SK-N-SH (cell line): ENCODE measurements at regions not wholly inside any gene's neighbourhood (a gene's known extent, or its start where the extent isn't known, plus 50 kb on each side); places are given as distances from the start of the nearest gene placed in this dataset.

Experiments
- CTCF ChIA-PET: fragments of 300-600, 350-600 bp; formaldehyde crosslinking; extraction: SDS; loops from one replicate; lab custom pipeline; 2021; lab: Yijun Ruan, JAX
- POLR2A ChIA-PET: fragments of 350-600 bp; sonication (Branson Sonifier 250); formaldehyde crosslinking; extraction: SDS; loops from one replicate; lab custom pipeline; 2020; ENCODE audit warnings: antibody characterized with exemption, inconsistent platforms; lab: Yijun Ruan, JAX
- DNase-seq: peaks from one replicate; pipeline ENCODE4 v3.0.0; 2012
- H2AFZ ChIP-seq: fragments of 200-600 bp; sonication (generic); 2 replicates; pipeline ENCODE4 v1.8.1; 2016; ENCODE audit warnings: antibody characterized with exemption, mild to moderate bottlenecking, low read depth
- H3F3A ChIP-seq: fragments of 200-600 bp; sonication (generic); replicated peaks from 2 replicates; pipeline ENCODE3; 2016; ENCODE audit warnings: antibody characterized with exemption, mild to moderate bottlenecking; ENCODE audit not compliant: insufficient read depth
- H3K27ac ChIP-seq, 2 experiments: fragments of 200-500 bp in 1 of 2; fragments of 200-600 bp in 1 of 2; sonication (Bioruptor generic) in 1 of 2; sonication (generic), shearing (Covaris generic) in 1 of 2; 2 replicates each; pipeline versions ENCODE4 v1.5.1 to v1.6.1; 2014 to 2016; ENCODE audit warnings: low read depth in 2 of 2, inconsistent platforms in 1 of 2, low read length in 1 of 2, mild to moderate bottlenecking in 1 of 2, mixed read lengths in 1 of 2
- H3K27me3 ChIP-seq: fragments of 200-600 bp; sonication (generic), shearing (Covaris generic); 2 replicates; pipeline ENCODE4 v1.6.1; 2016; ENCODE audit warnings: mixed run types; ENCODE audit not compliant: insufficient read depth
- H3K36me3 ChIP-seq, 2 experiments: fragments of 200-500 bp in 1 of 2; fragments of 200-600 bp in 1 of 2; sonication (Bioruptor generic) in 1 of 2; sonication (generic) in 1 of 2; replicated peaks in 1 of 2; 2 replicates each; pipeline versions ENCODE3 to v1.5.1; 2014 to 2016; ENCODE audit warnings: low read length in 1 of 2, mild to moderate bottlenecking in 1 of 2; ENCODE audit not compliant: insufficient read depth in 2 of 2, control insufficient read depth in 1 of 2
- H3K4me1 ChIP-seq, 2 experiments: fragments of 200-500 bp in 1 of 2; fragments of 200-600 bp in 1 of 2; sonication (Bioruptor generic) in 1 of 2; sonication (generic), shearing (Covaris generic) in 1 of 2; 2 replicates each; pipeline versions ENCODE4 v1.5.1 to v1.6.1; 2014 to 2016; ENCODE audit warnings: low read depth in 1 of 2, low read length in 1 of 2, mixed run types in 1 of 2; ENCODE audit not compliant: insufficient read depth in 2 of 2, control insufficient read depth in 1 of 2
- H3K4me2 ChIP-seq: fragments of 200-600 bp; sonication (generic), shearing (Covaris generic); 2 replicates; pipeline ENCODE4 v1.6.1; 2017; ENCODE audit warnings: mixed run types
- H3K4me3 ChIP-seq, 2 experiments: fragments of 200-500 bp in 1 of 2; fragments of 200-600 bp in 1 of 2; sonication (Bioruptor generic) in 1 of 2; sonication (generic), shearing (Covaris generic) in 1 of 2; 2 replicates each; pipeline versions ENCODE4 v1.5.1 to v1.8.1; 2014 to 2016; ENCODE audit warnings: low read depth in 2 of 2, inconsistent platforms in 1 of 2, low read length in 1 of 2, mild to moderate bottlenecking in 1 of 2, mixed read lengths in 1 of 2, moderate library complexity in 1 of 2
- H3K79me2 ChIP-seq: fragments of 200-600 bp; sonication (generic); 2 replicates; pipeline ENCODE4 v1.8.1; 2017; ENCODE audit warnings: mild to moderate bottlenecking; ENCODE audit not compliant: insufficient read depth
- H3K9ac ChIP-seq: fragments of 200-600 bp; sonication (generic); 2 replicates; pipeline ENCODE4 v1.6.1; 2017; ENCODE audit warnings: mixed run types
- H3K9me2 ChIP-seq: fragments of 200-600 bp; sonication (generic); 2 replicates; pipeline ENCODE4 v1.6.1; 2017; ENCODE audit warnings: mixed run types
- H3K9me3 ChIP-seq: fragments of 200-600 bp; sonication (generic); 2 replicates; pipeline ENCODE4 v1.6.1; 2017; ENCODE audit warnings: mixed run types, mild to moderate bottlenecking, moderate library complexity
- H4K20me1 ChIP-seq: fragments of 200-600 bp; sonication (generic); 2 replicates; pipeline ENCODE4 v1.6.1; 2017; ENCODE audit warnings: mild to moderate bottlenecking, mixed run types; ENCODE audit not compliant: insufficient read depth
- CHD2 ChIP-seq: fragments of 150-350 bp; IDR thresholded peaks from 2 replicates; pipeline ENCODE4 v1.6.1; 2018; ENCODE audit warnings: low read length; ENCODE audit not compliant: partially characterized antibody
- EZH2phosphoT487 ChIP-seq: fragments of 200-600 bp; sonication (generic); IDR thresholded peaks from 2 replicates; pipeline ENCODE4 v1.6.1; 2017; ENCODE audit warnings: low read depth, mixed run types, mild to moderate bottlenecking, antibody characterized with exemption, moderate library complexity, borderline replicate concordance
- GABPA ChIP-seq: IDR thresholded peaks from 2 replicates; pipeline ENCODE4 v1.4.0; 2012; ENCODE audit warnings: low read depth, mild to moderate bottlenecking
- GATA2 ChIP-seq: sonication (generic); formaldehyde crosslinking; IDR thresholded peaks from 2 replicates; pipeline ENCODE4 v1.5.0; 2020; ENCODE audit warnings: mild to moderate bottlenecking, missing genetic modification reagents
- RCOR1 ChIP-seq: fragments of 150-350 bp; IDR thresholded peaks from 2 replicates; pipeline ENCODE4 v1.6.1; 2017; ENCODE audit warnings: antibody characterized with exemption, low read length
- SMC3 ChIP-seq: IDR thresholded peaks from 2 replicates; pipeline ENCODE4 v1.6.1; 2012; ENCODE audit warnings: low read depth, low read length, improper control_type of control experiment
- USF1 ChIP-seq: IDR thresholded peaks from 2 replicates; pipeline ENCODE4 v1.4.0; 2012; ENCODE audit warnings: low read depth, borderline replicate concordance
- USF2 ChIP-seq: fragments of 150-350 bp; IDR thresholded peaks from 2 replicates; pipeline ENCODE4 v1.6.1; 2017; ENCODE audit warnings: antibody characterized with exemption, low read length, low read depth, borderline replicate concordance
- YY1 ChIP-seq: IDR thresholded peaks from 2 replicates; pipeline ENCODE4 v1.4.0; 2012; ENCODE audit warnings: low read depth, mild to moderate bottlenecking
- WGBS: methylation state at CpG from one replicate; pipeline ENCODE4 v1.1.6; 2017; ENCODE audit warnings: low lambda C conversion rate; 5-methylcytosine and 5-hydroxymethylcytosine counted together
- TF ChIP-seq, protein P1 (sequence below): IDR thresholded peaks from 2 replicates; pipeline ENCODE4 v1.4.0; 2012; ENCODE audit warnings: low read depth
- TF ChIP-seq, protein P2 (sequence below): fragments of 200-600 bp; sonication (generic); IDR thresholded peaks from 2 replicates; pipeline ENCODE4 v1.6.1; 2017; ENCODE audit warnings: antibody characterized with exemption, mild to moderate bottlenecking, moderate library complexity
- TF ChIP-seq, protein P3 (sequence below): IDR thresholded peaks from 2 replicates; pipeline ENCODE4 v1.6.1; 2012; ENCODE audit warnings: mild to moderate bottlenecking, low read depth, low read length, moderate library complexity
- TF ChIP-seq, protein P4 (sequence below): fragments of 150-350 bp; IDR thresholded peaks from 2 replicates; pipeline ENCODE4 v1.6.1; 2016; ENCODE audit warnings: mild to moderate bottlenecking, low read depth, low read length
- TF ChIP-seq, protein P5 (sequence below): IDR thresholded peaks from 2 replicates; pipeline ENCODE4; 2012

GRCh38 chr1:200267937-200268336 is 141.9 kb downstream of the ZNF281 start:
- Histone ChIP-seq H3K4me2 (no peak overlapping the region), H3K36me3 (no peaks in the 10 kb centered on the region), H3K4me1 (no peaks in the 10 kb centered on the region), H3K9me3 (no peaks in the 10 kb centered on the region), H2AFZ (no peak overlapping the region), H3K9ac (no peak overlapping the region), H3K27me3 (no peaks in the 10 kb centered on the region), H3F3A (no peaks in the 10 kb centered on the region), H4K20me1 (no peaks in the 10 kb centered on the region), H3K27ac (no peak overlapping the region), H3K4me3 (no peak overlapping the region), H3K79me2 (no peaks in the 10 kb centered on the region), H3K9me2 (no peaks in the 10 kb centered on the region)
- WGBS: 73% methylated on average over 1 of the region's 1 CpG
- CTCF ChIA-PET: interaction anchor here (0.6 to 1.2 kb wide), 2 partner anchors 9 to 219 kb away, joined by 3 read pairs; no protein-coding TSS in a partner anchor
- POLR2A ChIA-PET: no interaction called here
- no peak for DNase-seq
- no peak for TF ChIP-seq SMC3
- no peak for TF ChIP-seq USF1
- TF ChIP-seq, protein P1, sequence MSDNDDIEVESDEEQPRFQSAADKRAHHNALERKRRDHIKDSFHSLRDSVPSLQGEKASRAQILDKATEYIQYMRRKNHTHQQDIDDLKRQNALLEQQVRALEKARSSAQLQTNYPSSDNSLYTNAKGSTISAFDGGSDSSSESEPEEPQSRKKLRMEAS: no peak
- TF ChIP-seq, protein P2, sequence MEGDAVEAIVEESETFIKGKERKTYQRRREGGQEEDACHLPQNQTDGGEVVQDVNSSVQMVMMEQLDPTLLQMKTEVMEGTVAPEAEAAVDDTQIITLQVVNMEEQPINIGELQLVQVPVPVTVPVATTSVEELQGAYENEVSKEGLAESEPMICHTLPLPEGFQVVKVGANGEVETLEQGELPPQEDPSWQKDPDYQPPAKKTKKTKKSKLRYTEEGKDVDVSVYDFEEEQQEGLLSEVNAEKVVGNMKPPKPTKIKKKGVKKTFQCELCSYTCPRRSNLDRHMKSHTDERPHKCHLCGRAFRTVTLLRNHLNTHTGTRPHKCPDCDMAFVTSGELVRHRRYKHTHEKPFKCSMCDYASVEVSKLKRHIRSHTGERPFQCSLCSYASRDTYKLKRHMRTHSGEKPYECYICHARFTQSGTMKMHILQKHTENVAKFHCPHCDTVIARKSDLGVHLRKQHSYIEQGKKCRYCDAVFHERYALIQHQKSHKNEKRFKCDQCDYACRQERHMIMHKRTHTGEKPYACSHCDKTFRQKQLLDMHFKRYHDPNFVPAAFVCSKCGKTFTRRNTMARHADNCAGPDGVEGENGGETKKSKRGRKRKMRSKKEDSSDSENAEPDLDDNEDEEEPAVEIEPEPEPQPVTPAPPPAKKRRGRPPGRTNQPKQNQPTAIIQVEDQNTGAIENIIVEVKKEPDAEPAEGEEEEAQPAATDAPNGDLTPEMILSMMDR: no peak
- TF ChIP-seq GABPA: no peak
- no peak for TF ChIP-seq GATA2 (CRISPR knock-in tag)
- TF ChIP-seq, protein P3, sequence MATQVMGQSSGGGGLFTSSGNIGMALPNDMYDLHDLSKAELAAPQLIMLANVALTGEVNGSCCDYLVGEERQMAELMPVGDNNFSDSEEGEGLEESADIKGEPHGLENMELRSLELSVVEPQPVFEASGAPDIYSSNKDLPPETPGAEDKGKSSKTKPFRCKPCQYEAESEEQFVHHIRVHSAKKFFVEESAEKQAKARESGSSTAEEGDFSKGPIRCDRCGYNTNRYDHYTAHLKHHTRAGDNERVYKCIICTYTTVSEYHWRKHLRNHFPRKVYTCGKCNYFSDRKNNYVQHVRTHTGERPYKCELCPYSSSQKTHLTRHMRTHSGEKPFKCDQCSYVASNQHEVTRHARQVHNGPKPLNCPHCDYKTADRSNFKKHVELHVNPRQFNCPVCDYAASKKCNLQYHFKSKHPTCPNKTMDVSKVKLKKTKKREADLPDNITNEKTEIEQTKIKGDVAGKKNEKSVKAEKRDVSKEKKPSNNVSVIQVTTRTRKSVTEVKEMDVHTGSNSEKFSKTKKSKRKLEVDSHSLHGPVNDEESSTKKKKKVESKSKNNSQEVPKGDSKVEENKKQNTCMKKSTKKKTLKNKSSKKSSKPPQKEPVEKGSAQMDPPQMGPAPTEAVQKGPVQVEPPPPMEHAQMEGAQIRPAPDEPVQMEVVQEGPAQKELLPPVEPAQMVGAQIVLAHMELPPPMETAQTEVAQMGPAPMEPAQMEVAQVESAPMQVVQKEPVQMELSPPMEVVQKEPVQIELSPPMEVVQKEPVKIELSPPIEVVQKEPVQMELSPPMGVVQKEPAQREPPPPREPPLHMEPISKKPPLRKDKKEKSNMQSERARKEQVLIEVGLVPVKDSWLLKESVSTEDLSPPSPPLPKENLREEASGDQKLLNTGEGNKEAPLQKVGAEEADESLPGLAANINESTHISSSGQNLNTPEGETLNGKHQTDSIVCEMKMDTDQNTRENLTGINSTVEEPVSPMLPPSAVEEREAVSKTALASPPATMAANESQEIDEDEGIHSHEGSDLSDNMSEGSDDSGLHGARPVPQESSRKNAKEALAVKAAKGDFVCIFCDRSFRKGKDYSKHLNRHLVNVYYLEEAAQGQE: no peak
- TF ChIP-seq RCOR1: no peak
- TF ChIP-seq, protein P4, sequence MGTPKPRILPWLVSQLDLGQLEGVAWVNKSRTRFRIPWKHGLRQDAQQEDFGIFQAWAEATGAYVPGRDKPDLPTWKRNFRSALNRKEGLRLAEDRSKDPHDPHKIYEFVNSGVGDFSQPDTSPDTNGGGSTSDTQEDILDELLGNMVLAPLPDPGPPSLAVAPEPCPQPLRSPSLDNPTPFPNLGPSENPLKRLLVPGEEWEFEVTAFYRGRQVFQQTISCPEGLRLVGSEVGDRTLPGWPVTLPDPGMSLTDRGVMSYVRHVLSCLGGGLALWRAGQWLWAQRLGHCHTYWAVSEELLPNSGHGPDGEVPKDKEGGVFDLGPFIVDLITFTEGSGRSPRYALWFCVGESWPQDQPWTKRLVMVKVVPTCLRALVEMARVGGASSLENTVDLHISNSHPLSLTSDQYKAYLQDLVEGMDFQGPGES: no peak
- TF ChIP-seq EZH2phosphoT487: no peak
- TF ChIP-seq USF2: no peak
- TF ChIP-seq YY1: no peak
- no peak for TF ChIP-seq CHD2
- TF ChIP-seq, protein P5, sequence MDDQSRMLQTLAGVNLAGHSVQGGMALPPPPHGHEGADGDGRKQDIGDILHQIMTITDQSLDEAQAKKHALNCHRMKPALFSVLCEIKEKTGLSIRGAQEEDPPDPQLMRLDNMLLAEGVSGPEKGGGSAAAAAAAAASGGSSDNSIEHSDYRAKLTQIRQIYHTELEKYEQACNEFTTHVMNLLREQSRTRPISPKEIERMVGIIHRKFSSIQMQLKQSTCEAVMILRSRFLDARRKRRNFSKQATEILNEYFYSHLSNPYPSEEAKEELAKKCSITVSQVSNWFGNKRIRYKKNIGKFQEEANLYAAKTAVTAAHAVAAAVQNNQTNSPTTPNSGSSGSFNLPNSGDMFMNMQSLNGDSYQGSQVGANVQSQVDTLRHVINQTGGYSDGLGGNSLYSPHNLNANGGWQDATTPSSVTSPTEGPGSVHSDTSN: no peak
